ENCODE measurements at regions not wholly inside any gene's neighbourhood (a gene's known extent, or its start where the extent isn't known, plus 50 kb on each side); places are given as distances from the start of the nearest gene placed in this dataset.

- POLR2A ChIA-PET = no interaction called here
- TF ChIP-seq CTCF (IDR thresholded peaks at IDR 0.05) (no peak), EZH2 (IDR thresholded peaks at IDR 0.05; ENCODE audit: borderline replicate concordance, insufficient read depth, low read depth, low read length, poor library complexity, severe bottlenecking) (no peak)
- no peak overlapping the region for H3K27ac ChIP-seq (ENCODE audit: low read length in 2 of 2)
- Mint-ChIP-seq H3K4me1 (no peaks in the 10 kb centered on the region), H3K9me3 (ENCODE audit: insufficient read depth) (no peaks in the 10 kb centered on the region), H3K4me3 (no peak overlapping the region), H3K27ac (no peak overlapping the region), H3K27me3 (no peaks in the 10 kb centered on the region)
- H3K79me2 ChIP-seq (ENCODE audit: control insufficient read depth, insufficient read depth, low read length) = no peaks in the 10 kb centered on the region
- no peaks in the 10 kb centered on the region for H3K9me3 ChIP-seq (ENCODE audit: control extremely low read depth in 1 of 3, control insufficient read depth in 2 of 3, insufficient read depth in 1 of 3, low read length in 2 of 3)
- 0% methylated on average over 1 of the region's 2 CpGs for WGBS (ENCODE audit: insufficient coverage)
- no peak overlapping the region for H3K4me3 ChIP-seq (ENCODE audit: control extremely low read depth in 1 of 5, extremely low read depth in 1 of 5, insufficient read depth in 1 of 5, low read depth in 2 of 5, low read length in 4 of 5)
- H3K9ac ChIP-seq (ENCODE audit: low read length) = no peak overlapping the region
- intact Hi-C loops (cut with micrococcal nuclease) = no loop called here
- ATAC-seq (ENCODE audit: low read depth) = no peak
- CTCF ChIA-PET = interaction anchor here (1.2 kb wide), 1 partner anchor 9 kb away, joined by 3 read pairs; no protein-coding TSS in a partner anchor
- no peak overlapping the region for H2AFZ ChIP-seq (ENCODE audit: insufficient read depth, low read depth, low read length, poor library complexity, severe bottlenecking)
- no peaks in the 10 kb centered on the region for H3K4me1 ChIP-seq (ENCODE audit: control insufficient read depth in 2 of 2, insufficient read depth in 2 of 2, low read length in 2 of 2)
- DNase-seq = no peak
- H3K4me2 ChIP-seq (replicated peaks; ENCODE audit: low read depth, low read length, poor library complexity, severe bottlenecking) = no peak overlapping the region
- H3K36me3 ChIP-seq (replicated peaks in 1 of 2; ENCODE audit: control extremely low read depth in 1 of 2, control insufficient read depth in 1 of 2, extremely low read depth in 1 of 2, insufficient read depth in 2 of 2, low read length in 1 of 2) = no peaks in the 10 kb centered on the region
- no peaks in the 10 kb centered on the region for H3K27me3 ChIP-seq (replicated peaks in 1 of 4; ENCODE audit: control extremely low read depth in 1 of 4, control insufficient read depth in 3 of 4, insufficient read depth in 4 of 4, low read length in 3 of 4)
- H4K20me1 ChIP-seq (ENCODE audit: control insufficient read depth, insufficient read depth, low read length, poor library complexity, severe bottlenecking) = no peaks in the 10 kb centered on the region
These were observed 95.0 kb upstream of the GIMD1 start for GRCh38 chr4:106463622-106464021.

GRCh38 chr4:106454581-106454980 is 86.0 kb upstream of the GIMD1 start:
- Histone ChIP-seq H3K9me3 (ENCODE audit: control extremely low read depth in 1 of 3, control insufficient read depth in 2 of 3, insufficient read depth in 1 of 3, low read length in 2 of 3) (no peaks in the 10 kb centered on the region), H3K4me3 (ENCODE audit: control extremely low read depth in 1 of 5, extremely low read depth in 1 of 5, insufficient read depth in 1 of 5, low read depth in 2 of 5, low read length in 4 of 5) (no peak overlapping the region), H3K4me2 (replicated peaks; ENCODE audit: low read depth, low read length, poor library complexity, severe bottlenecking) (no peak overlapping the region), H3K27ac (ENCODE audit: low read length in 2 of 2) (no peak overlapping the region), H3K36me3 (replicated peaks in 1 of 2; ENCODE audit: control extremely low read depth in 1 of 2, control insufficient read depth in 1 of 2, extremely low read depth in 1 of 2, insufficient read depth in 2 of 2, low read length in 1 of 2) (no peaks in the 10 kb centered on the region), H3K79me2 (ENCODE audit: control insufficient read depth, insufficient read depth, low read length) (no peaks in the 10 kb centered on the region), H3K9ac (ENCODE audit: low read length) (no peak overlapping the region), H3K27me3 (replicated peaks in 1 of 4; ENCODE audit: control extremely low read depth in 1 of 4, control insufficient read depth in 3 of 4, insufficient read depth in 4 of 4, low read length in 3 of 4) (no peaks in the 10 kb centered on the region), H2AFZ (ENCODE audit: insufficient read depth, low read depth, low read length, poor library complexity, severe bottlenecking) (no peak overlapping the region), H4K20me1 (ENCODE audit: control insufficient read depth, insufficient read depth, low read length, poor library complexity, severe bottlenecking) (no peaks in the 10 kb centered on the region), H3K4me1 (ENCODE audit: control insufficient read depth in 2 of 2, insufficient read depth in 2 of 2, low read length in 2 of 2) (no peaks in the 10 kb centered on the region)
- POLR2A ChIA-PET = no interaction called here
- Mint-ChIP-seq H3K4me3 (no peak overlapping the region), H3K27ac (no peak overlapping the region), H3K4me1 (no peaks in the 10 kb centered on the region), H3K27me3 (no peaks in the 10 kb centered on the region), H3K9me3 (ENCODE audit: insufficient read depth) (no peaks in the 10 kb centered on the region)
- TF ChIP-seq EZH2 (IDR thresholded peaks at IDR 0.05; ENCODE audit: borderline replicate concordance, insufficient read depth, low read depth, low read length, poor library complexity, severe bottlenecking) (no peak), CTCF (IDR thresholded peaks at IDR 0.05) (no peak)
- CTCF ChIA-PET = interaction anchor here (1.2 kb wide), 1 partner anchor 9 kb away, joined by 3 read pairs; no protein-coding TSS in a partner anchor
- ATAC-seq (ENCODE audit: low read depth) (no peak), DNase-seq (no peak)
- WGBS (ENCODE audit: insufficient coverage) = no CpG with 5 or more reads among the region's 2 CpGs
- intact Hi-C loops (cut with micrococcal nuclease) = no loop called here

Data from B cell (primary cell).